H1 (cell line): ENCODE measurements at regions not wholly inside any gene's neighbourhood (a gene's known extent, or its start where the extent isn't known, plus 50 kb on each side); places are given as distances from the start of the nearest gene placed in this dataset.

Experiments used
- CTCF ChIA-PET: fragments of 300-600 bp; sonication (Branson Sonifier 250); formaldehyde crosslinking; loops from one replicate; lab custom pipeline; 2021; ENCODE audit not compliant: partially characterized antibody; lab: Charles Lee
- POLR2A ChIA-PET: fragments of 300-600 bp; sonication (Branson Sonifier 250); formaldehyde crosslinking; loops from one replicate; lab custom pipeline; 2021; ENCODE audit warnings: inconsistent platforms; ENCODE audit not compliant: partially characterized antibody; lab: Charles Lee
- DNase-seq, 2 experiments: peaks; one replicate each; pipeline versions ENCODE4 v3.0.0 to v3.0.0-alpha.2; 2010 to 2022; ENCODE audit warnings: low spot score in 2 of 2, low read depth in 1 of 2, mixed read lengths in 1 of 2
- FAIRE-seq: peaks from 2 replicates; lab custom pipeline; 2011; peaks lifted over from hg19 to GRCh38; lab: Jason Lieb, UNC
- H2AFZ ChIP-seq: 2 replicates; pipeline ENCODE4 v1.8.1; 2012; ENCODE audit warnings: low read length, inconsistent platforms
- H2AK5ac ChIP-seq: 2 replicates; pipeline ENCODE4 v1.6.1; 2013; ENCODE audit warnings: low read depth, low read length
- H2BK120ac ChIP-seq: replicated peaks from 2 replicates; pipeline ENCODE3; 2013; ENCODE audit warnings: low read depth, low read length, inconsistent platforms
- H2BK12ac ChIP-seq: 2 replicates; pipeline ENCODE4 v1.6.1; 2013; ENCODE audit warnings: low read depth, low read length
- H2BK15ac ChIP-seq: 2 replicates; pipeline ENCODE4 v1.6.1; 2013; ENCODE audit warnings: low read length
- H2BK20ac ChIP-seq: 2 replicates; pipeline ENCODE4 v1.6.1; 2013; ENCODE audit warnings: low read length
- H2BK5ac ChIP-seq: 2 replicates; pipeline ENCODE4 v1.6.1; 2013; ENCODE audit warnings: low read depth, low read length
- H3K14ac ChIP-seq: 2 replicates; pipeline ENCODE4 v1.6.1; 2013; ENCODE audit warnings: inconsistent platforms; ENCODE audit not compliant: insufficient read length
- H3K18ac ChIP-seq: 2 replicates; pipeline ENCODE4 v1.6.1; 2013; ENCODE audit warnings: low read length; ENCODE audit errors: extremely low read depth
- H3K23ac ChIP-seq: 2 replicates; pipeline ENCODE4 v1.6.1; 2013; ENCODE audit warnings: inconsistent platforms; ENCODE audit not compliant: insufficient read length
- H3K23me2 ChIP-seq: 2 replicates; pipeline ENCODE4 v1.6.1; 2013; ENCODE audit warnings: low read depth, low read length
- H3K27ac ChIP-seq: 2 replicates; pipeline ENCODE4 v1.6.1; 2011; ENCODE audit warnings: low read depth, low read length, inconsistent platforms
- H3K27me3 ChIP-seq, 4 experiments: replicated peaks in 1 of 4; 1 replicate in 1 of 4; 2 replicates in 3 of 4; pipeline versions ENCODE4 v1.6.1 to v1.8.1; 2011 to 2013; ENCODE audit warnings: low read length in 3 of 4, mild to moderate bottlenecking in 3 of 4, inconsistent platforms in 2 of 4, mixed read lengths in 2 of 4, moderate library complexity in 1 of 4; ENCODE audit not compliant: control insufficient read depth in 3 of 4, insufficient read depth in 3 of 4; ENCODE audit errors: extremely low read depth in 1 of 4
- H3K36me3 ChIP-seq, 4 experiments: 2 replicates each; pipeline versions ENCODE4 v1.6.1 to v1.8.1; 2011 to 2013; ENCODE audit warnings: mild to moderate bottlenecking in 4 of 4, low read length in 3 of 4, moderate library complexity in 2 of 4, control low read depth in 1 of 4, inconsistent platforms in 1 of 4; ENCODE audit not compliant: insufficient read depth in 4 of 4, control insufficient read depth in 2 of 4
- H3K4ac ChIP-seq: replicated peaks from 2 replicates; pipeline ENCODE3; 2013; ENCODE audit warnings: low read length, low read depth, mixed read lengths, inconsistent platforms; ENCODE audit not compliant: insufficient read length
- H3K4me1 ChIP-seq, 4 experiments: replicated peaks in 1 of 4; 1 replicate in 1 of 4; 2 replicates in 3 of 4; pipeline versions ENCODE4 v1.6.1 to v1.8.1; 2011 to 2013; ENCODE audit warnings: low read length in 3 of 4, inconsistent platforms in 2 of 4, mixed read lengths in 1 of 4; ENCODE audit not compliant: insufficient read depth in 4 of 4, control insufficient read depth in 3 of 4
- H3K4me2 ChIP-seq, 2 experiments: 2 replicates each; pipeline versions ENCODE4 v1.6.1 to v1.8.1; 2011 to 2013; ENCODE audit warnings: low read depth in 2 of 2, low read length in 2 of 2, control low read depth in 1 of 2, inconsistent platforms in 1 of 2, mild to moderate bottlenecking in 1 of 2; ENCODE audit not compliant: insufficient read depth in 1 of 2
- H3K4me3 ChIP-seq, 4 experiments: fragments of 200-600, 300-600 bp in 1 of 4; sonication (generic), shearing (Covaris generic), sonication (Bioruptor Twin) in 1 of 4; 2 replicates each; pipeline versions ENCODE4 v1.5.1 to v1.8.1; 2011 to 2016; ENCODE audit warnings: low read length in 4 of 4, low read depth in 3 of 4, control low read depth in 2 of 4, inconsistent platforms in 2 of 4, mild to moderate bottlenecking in 2 of 4, mixed read lengths in 1 of 4, moderate library complexity in 1 of 4; ENCODE audit not compliant: insufficient read depth in 2 of 4; ENCODE audit errors: extremely low read depth in 1 of 4
- H3K56ac ChIP-seq: replicated peaks from 2 replicates; pipeline ENCODE3; 2013; ENCODE audit warnings: low read depth, mild to moderate bottlenecking, mixed read lengths, low read length, inconsistent platforms; ENCODE audit not compliant: insufficient read length
- H3K79me1 ChIP-seq: 2 replicates; pipeline ENCODE4 v1.6.1; 2013; ENCODE audit warnings: low read depth, low read length, control low read depth
- H3K79me2 ChIP-seq, 2 experiments: 2 replicates each; pipeline versions ENCODE4 v1.6.1 to v1.8.1; 2012 to 2013; ENCODE audit warnings: low read length in 2 of 2, mild to moderate bottlenecking in 2 of 2, inconsistent platforms in 1 of 2; ENCODE audit not compliant: insufficient read depth in 2 of 2, control insufficient read depth in 1 of 2
- H3K9ac ChIP-seq, 4 experiments: replicated peaks in 1 of 4; 1 replicate in 1 of 4; 2 replicates in 3 of 4; pipeline versions ENCODE4 v1.6.1 to v1.8.1; 2011 to 2013; ENCODE audit warnings: low read depth in 3 of 4, low read length in 3 of 4, control low read depth in 2 of 4, mild to moderate bottlenecking in 2 of 4, moderate library complexity in 2 of 4, inconsistent platforms in 1 of 4; ENCODE audit errors: extremely low read depth in 1 of 4
- H3K9me3 ChIP-seq, 2 experiments: 2 replicates each; pipeline versions ENCODE4 v1.6.1 to v1.8.1; 2012 to 2013; ENCODE audit warnings: mild to moderate bottlenecking in 2 of 2, moderate library complexity in 2 of 2, control low read depth in 1 of 2, inconsistent platforms in 1 of 2, low read depth in 1 of 2, low read length in 1 of 2, mixed read lengths in 1 of 2; ENCODE audit not compliant: insufficient read depth in 2 of 2
- H4K20me1 ChIP-seq, 2 experiments: replicated peaks in 1 of 2; 2 replicates each; pipeline versions ENCODE3 to v1.8.1; 2011 to 2013; ENCODE audit warnings: inconsistent platforms in 2 of 2, low read length in 2 of 2, mild to moderate bottlenecking in 1 of 2; ENCODE audit not compliant: insufficient read depth in 2 of 2, control insufficient read depth in 1 of 2
- H4K5ac ChIP-seq: 2 replicates; pipeline ENCODE4 v1.6.1; 2013; ENCODE audit warnings: low read length, low read depth, mixed read lengths, inconsistent platforms; ENCODE audit not compliant: insufficient read length
- H4K8ac ChIP-seq: 2 replicates; pipeline ENCODE4 v1.8.0; 2013; ENCODE audit warnings: mild to moderate bottlenecking, moderate library complexity, low read length, inconsistent platforms; ENCODE audit not compliant: insufficient read depth; ENCODE audit errors: extremely low read depth
- H4K91ac ChIP-seq: replicated peaks from 2 replicates; pipeline ENCODE3; 2013; ENCODE audit warnings: low read length, mixed read lengths, inconsistent platforms; ENCODE audit not compliant: insufficient read length
- EGR1 ChIP-seq: IDR thresholded peaks from 2 replicates; pipeline ENCODE4 v1.6.1; 2011; ENCODE audit warnings: low read depth, low read length, borderline replicate concordance
- EZH2 ChIP-seq: fragments of 200-600 bp; sonication (generic); IDR thresholded peaks from 2 replicates; pipeline ENCODE4 v1.7.1; 2012; ENCODE audit warnings: low read depth, mild to moderate bottlenecking, moderate library complexity, low read length, inconsistent platforms; ENCODE audit not compliant: severe bottlenecking
- SIN3A ChIP-seq, 2 experiments: IDR thresholded peaks in 1 of 2; conservative IDR thresholded peaks in 1 of 2; 2 replicates each; pipeline ENCODE4 v1.6.1; 2011 to 2012; ENCODE audit warnings: low read length in 2 of 2, improper control_type of control experiment in 1 of 2, low read depth in 1 of 2, mild to moderate bottlenecking in 1 of 2
- SUZ12 ChIP-seq: fragments of 200-600 bp; sonication (generic); IDR thresholded peaks from 2 replicates; pipeline ENCODE4 v1.6.1; 2012; ENCODE audit warnings: mild to moderate bottlenecking, inconsistent platforms, low read length, moderate library complexity, mixed read lengths
- ZNF274 ChIP-seq: IDR thresholded peaks from 2 replicates; pipeline ENCODE4 v1.7.0; 2012; ENCODE audit warnings: low read length, borderline replicate concordance; ENCODE audit errors: extremely low read depth
- WGBS, 2 experiments: shearing (Covaris generic) in 1 of 2; methylation state at CpG; one replicate each; pipeline versions ENCODE4 v1.1.6 to v1.1.7; 2013 to 2015; ENCODE audit warnings: low lambda C conversion rate in 2 of 2, mixed read lengths in 2 of 2, inconsistent platforms in 1 of 2, low coverage in 1 of 2, missing lambda C conversion rate in 1 of 2; ENCODE audit not compliant: insufficient replicate concordance in 2 of 2, insufficient coverage in 1 of 2, insufficient read length in 1 of 2; ENCODE audit errors: extremely low coverage in 1 of 2, missing lambda C conversion rate in 1 of 2; 5-methylcytosine and 5-hydroxymethylcytosine counted together
- TF ChIP-seq, protein P1 (sequence below): IDR thresholded peaks from 2 replicates; pipeline ENCODE4 v1.6.1; 2011; ENCODE audit warnings: low read length, improper control_type of control experiment

DNA sequence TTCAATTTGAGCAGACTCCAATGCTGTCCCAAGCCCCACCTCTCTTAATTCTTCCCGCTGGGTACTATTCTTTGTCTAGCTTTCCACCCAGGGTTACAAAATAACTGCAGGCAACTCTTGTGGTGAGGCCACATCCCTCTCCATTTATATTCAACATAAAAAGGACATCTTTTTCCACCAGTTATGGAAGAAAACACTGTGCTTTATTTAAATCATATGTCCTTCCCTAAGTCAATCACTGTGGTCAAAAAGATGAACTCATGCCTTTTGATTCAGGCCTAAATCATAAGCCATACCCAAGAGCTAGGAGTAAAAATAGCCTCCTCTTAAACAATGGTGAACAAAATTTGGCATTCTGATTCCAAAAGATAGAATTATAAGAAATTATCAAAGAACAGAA lies 386.0 kb downstream of the SEMA3D start:
- peaks cover 0 to 3% (median 0%) of the 10 kb centered on the region in 4 experiments; a peak in 1 of 7 replicates for H3K4me1 ChIP-seq
- H2AK5ac ChIP-seq = no peak overlapping the region
- H3K14ac ChIP-seq = no peak overlapping the region
- H2BK5ac ChIP-seq = no peak overlapping the region
- no peaks in the 10 kb centered on the region for H3K27me3 ChIP-seq
- no peak overlapping the region for H3K18ac ChIP-seq
- DNase-seq = no peak
- no peak overlapping the region for H3K4me2 ChIP-seq
- no peaks in the 10 kb centered on the region for H3K79me2 ChIP-seq
- no peak overlapping the region for H2BK15ac ChIP-seq
- H3K4me3 ChIP-seq = no peak overlapping the region
- no peak overlapping the region for H4K91ac ChIP-seq
- H4K20me1 ChIP-seq = no peaks in the 10 kb centered on the region
- H3K9ac ChIP-seq = no peak overlapping the region
- TF ChIP-seq EGR1 = no peak
- no peak for TF ChIP-seq ZNF274
- no peak for TF ChIP-seq SUZ12
- TF ChIP-seq, protein P1, sequence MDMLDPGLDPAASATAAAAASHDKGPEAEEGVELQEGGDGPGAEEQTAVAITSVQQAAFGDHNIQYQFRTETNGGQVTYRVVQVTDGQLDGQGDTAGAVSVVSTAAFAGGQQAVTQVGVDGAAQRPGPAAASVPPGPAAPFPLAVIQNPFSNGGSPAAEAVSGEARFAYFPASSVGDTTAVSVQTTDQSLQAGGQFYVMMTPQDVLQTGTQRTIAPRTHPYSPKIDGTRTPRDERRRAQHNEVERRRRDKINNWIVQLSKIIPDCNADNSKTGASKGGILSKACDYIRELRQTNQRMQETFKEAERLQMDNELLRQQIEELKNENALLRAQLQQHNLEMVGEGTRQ = no peak
- no peak for TF ChIP-seq SIN3A (conservative IDR thresholded peaks at IDR 0.05 in 1 of 2, IDR thresholded peaks at IDR 0.05 in 1 of 2; ENCODE audit: low read depth in 1 of 2, low read length in 2 of 2)
- no peak for TF ChIP-seq EZH2
- H3K79me1 ChIP-seq = no peaks in the 10 kb centered on the region
- H2BK20ac ChIP-seq = no peak overlapping the region
- H2BK12ac ChIP-seq = no peak overlapping the region
- no peak overlapping the region for H3K27ac ChIP-seq
- no peaks in the 10 kb centered on the region for H3K23me2 ChIP-seq
- H4K5ac ChIP-seq = no peak overlapping the region
- no peak overlapping the region for H2BK120ac ChIP-seq
- H3K56ac ChIP-seq = no peak overlapping the region
- no peaks in the 10 kb centered on the region for H3K36me3 ChIP-seq
- H3K9me3 ChIP-seq = 0 out of 4 replicates have a peak, but pooled peaks cover 0 to 4% of the 10 kb centered on the region in 2 experiments
- no peak overlapping the region for H2AFZ ChIP-seq
- H3K4ac ChIP-seq = no peak overlapping the region
- ChIA-PET CTCF (no interaction called here), POLR2A (no interaction called here)
- WGBS, 2 experiments = 90% methylated on average over 1 of the region's 1 CpG; no CpG with 5 or more reads in 1 of the 2 experiments
- no peak overlapping the region for H4K8ac ChIP-seq
- H3K23ac ChIP-seq = no peak overlapping the region
- no peak for FAIRE-seq
